ENCODE measurements at regions not wholly inside any gene's neighbourhood (a gene's known extent, or its start where the extent isn't known, plus 50 kb on each side); places are given as distances from the start of the nearest gene placed in this dataset.
"Not testable (repeated sequence)": the region's sequence is repeated elsewhere in the genome, so short reads cannot be mapped to it uniquely, and the experiment has no call there.

DNA sequence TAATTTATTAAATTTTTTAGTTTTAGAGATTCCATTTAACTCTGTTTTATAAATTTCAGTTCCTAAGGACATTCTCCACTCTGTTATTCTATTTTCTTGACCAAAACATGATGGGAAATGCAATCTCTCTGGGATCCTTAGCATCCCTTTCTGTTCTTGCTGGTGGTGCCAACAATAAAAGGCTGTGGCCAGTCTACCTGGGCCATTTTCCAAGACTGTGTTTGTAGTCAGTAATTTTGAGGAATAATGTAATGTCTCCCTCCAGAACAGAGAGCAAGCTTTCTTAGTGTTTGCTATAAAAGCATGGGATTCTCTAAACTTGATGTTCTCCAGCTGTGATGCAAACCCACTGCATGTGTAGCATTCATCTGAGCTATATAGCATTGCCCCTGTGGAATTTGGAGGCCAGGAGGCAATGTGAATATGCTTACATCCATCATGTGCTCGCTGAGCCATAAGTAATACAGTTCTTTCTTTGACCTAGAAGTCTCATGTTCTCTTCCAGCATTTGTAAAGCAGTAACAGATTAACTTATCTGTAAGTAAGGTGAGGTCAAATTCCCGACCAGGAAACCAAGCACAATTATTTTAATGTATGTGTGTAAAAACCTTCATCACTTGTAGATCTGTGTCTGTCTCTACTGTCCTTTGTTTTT lies 211.5 kb upstream of the TAS2R1 start:
- no peak for DNase-seq

DNA sequence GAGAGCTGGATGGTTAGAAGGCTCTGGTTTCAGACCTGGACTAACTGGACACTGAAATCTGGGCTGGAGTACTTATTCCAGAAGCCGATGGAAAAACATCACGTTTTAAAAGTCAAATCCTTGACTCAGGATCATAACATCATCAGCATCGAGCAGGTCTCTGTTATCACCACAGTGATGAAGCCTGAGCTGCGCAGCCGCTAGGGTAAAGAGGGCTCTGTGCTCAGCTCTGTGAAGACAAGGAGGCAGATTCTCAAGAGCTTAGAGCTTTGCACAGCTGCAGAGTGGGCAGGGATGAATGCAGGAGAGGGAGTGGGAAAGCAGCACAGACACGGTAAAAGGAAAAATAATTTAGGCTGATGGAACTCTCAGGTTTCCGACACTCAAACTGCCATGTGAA lies 208.8 kb upstream of the TAS2R1 start:
- no peak for DNase-seq

DNA sequence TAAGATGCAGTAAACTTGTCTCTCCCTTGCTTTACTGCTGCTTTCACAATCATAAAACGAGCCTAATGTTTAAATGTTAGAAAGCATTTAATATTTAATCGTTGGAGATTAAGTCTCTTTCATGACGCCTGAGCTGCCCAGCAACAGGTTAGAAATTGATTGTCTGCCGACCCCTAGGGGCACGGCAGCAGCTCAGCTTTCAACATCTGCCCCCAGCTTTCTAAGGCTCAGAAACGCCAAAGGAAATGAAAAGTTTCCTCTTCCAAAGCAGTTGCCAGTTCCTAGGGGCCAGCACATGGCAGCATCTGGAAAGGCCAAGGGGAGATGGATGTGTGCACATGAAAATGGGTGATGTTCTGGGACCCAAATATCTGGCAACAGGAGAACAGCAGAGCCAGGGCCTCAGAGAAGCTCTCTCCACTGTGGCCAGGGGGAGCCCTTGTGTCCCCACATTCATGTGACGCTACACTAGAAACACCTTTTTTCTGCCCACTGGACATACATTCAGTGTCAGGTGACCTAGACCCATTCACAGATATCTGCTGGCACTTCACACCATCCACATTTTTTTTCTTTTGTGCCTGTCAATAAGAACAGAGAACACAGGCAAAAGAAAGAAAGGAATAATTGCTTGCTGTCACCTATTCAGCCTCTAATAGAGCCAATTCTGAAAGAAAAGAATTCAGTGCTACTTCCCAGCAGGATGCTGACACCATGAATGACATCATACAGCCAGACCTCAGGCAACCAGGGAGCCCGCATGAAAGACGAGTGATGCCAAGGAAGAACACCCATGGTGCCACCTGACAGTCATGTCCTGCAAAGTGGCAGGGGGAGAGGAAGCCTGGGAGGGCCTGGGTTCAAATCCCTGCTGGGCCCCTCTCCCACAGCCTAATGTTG lies 205.0 kb upstream of the TAS2R1 start:
- DNase-seq, result no peak

DNA sequence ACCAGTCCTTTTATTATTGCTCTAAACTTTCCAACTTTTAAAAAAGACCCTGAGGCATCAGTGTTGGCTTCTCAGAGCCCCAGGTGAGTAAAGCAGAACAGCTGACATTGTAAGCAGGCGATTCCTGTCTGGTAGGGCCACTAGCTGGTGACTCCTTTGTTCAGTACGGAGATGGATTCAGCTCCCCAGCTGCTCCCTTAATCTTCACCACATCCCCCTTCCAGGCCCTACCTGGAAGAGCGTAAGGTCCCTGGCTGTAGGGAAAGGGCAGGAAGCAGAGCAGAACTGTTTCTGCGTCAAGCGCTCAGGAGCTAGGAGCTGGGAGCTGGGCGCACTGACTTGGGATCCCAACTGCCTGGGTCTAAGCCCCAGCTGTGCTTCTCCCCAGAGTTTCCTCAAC lies 203.7 kb upstream of the TAS2R1 start:
- no peak for DNase-seq

DNA sequence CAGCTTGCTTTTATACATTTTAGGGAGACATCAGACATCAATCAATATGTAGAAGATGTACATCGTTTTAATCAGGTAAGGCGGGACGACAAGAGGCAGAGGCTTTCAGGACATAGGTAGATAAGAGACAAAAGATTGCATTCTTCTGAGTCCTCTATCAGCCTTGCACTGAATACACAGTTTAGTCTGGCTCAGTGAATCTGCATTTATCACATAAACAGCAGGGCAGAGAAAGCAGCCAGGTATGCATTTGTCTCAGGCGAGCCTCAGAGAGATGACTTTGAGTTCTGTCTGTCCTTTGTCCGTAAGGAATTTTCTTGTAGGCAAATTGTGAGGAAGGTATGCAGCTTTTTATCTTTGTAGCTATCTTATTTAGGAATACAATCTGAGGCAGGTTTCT lies 202.8 kb upstream of the TAS2R1 start:
- no peak for DNase-seq

DNA sequence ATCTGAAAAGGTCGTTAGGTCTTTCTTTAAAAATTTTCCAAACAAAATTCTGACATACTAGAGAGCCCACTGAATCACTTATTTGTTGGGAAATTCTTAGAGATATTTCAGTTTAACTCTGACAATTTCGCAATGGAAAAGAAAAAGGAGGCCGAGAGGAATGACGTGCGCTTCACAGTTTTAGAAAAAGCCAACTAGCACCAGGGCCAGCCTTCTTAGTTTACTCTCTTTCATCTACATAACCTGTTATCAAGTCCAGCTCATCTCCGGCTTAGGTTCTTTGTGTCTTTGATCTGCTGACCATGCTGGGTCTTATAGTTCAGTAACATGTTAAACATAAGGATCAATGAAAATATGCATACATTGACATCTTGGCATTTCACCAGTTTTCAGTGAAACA lies 201.7 kb upstream of the TAS2R1 start:
- no peak for DNase-seq

DNA sequence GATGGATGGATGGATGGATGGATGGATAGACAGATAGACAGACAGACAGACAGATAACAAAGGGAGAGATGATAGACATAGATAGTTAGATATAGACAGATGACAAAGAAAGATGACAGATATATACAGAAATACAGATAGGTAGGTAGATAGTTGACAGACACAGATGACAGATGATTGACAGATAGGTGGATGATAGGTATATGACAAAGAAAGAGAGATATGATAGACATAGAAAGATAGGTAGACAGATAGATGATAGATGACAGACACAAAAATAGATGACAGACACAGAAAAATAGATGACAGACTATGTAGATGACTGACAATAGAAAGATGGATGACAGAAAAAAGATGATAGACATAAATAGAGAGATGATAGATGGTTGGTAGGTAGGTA lies 200.0 kb upstream of the TAS2R1 start:
- no peak for DNase-seq

DNA sequence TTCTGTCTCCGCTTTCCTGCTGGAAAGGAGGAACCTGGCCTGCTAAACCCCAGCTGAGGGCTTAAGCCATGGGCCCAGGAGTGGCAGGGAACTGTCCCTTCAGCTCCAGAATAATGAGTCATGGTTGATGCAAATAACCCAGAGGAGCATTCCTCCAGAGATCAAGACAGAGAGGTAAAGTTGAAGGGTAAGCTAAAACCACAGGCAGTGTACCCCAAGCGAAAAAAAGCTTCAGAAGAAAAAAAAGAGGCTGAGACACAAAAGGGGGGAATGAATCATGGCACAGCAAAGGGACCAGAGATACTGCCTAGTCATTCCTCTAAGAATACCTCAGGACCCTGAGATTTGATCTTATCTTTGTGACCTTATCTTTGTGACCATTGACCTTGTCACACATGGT lies 199.5 kb upstream of the TAS2R1 start:
- no peak for DNase-seq

DNA sequence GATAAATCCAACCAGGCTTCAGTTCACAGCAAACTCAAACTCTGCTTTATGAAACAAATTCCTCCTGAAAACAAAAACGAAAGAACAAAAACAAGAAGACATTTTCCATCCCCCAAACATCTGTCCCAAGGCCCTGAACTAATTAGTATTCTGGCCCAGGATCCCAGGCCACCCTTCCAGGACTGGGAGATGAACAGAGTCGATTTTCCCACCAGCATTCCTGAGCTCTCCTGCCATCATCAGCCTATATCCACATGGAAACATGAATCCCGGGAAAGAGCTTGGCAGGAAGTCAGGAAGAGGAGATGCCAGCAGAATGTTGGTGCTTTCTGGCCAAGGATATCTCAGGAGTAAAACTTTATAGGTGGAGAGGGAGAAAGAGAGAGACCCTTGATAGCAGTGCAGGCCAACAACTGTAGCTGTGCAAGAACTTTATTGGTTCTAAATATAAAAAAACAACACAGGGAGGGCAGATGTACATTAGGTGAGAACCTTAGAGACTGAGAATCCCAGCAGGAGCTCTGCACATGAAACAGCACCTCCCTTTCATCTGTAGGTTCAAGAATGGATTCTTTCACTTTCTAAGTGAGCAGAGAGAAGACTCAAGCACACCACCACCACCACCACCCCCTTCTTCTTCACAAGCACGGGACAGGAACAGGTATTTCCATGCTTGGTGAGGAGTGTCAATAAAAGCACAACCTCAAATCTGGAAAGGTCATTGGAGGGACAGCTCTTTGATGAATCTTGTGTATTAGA lies 190.7 kb upstream of the TAS2R1 start:
- DNase-seq, result no peak

DNA sequence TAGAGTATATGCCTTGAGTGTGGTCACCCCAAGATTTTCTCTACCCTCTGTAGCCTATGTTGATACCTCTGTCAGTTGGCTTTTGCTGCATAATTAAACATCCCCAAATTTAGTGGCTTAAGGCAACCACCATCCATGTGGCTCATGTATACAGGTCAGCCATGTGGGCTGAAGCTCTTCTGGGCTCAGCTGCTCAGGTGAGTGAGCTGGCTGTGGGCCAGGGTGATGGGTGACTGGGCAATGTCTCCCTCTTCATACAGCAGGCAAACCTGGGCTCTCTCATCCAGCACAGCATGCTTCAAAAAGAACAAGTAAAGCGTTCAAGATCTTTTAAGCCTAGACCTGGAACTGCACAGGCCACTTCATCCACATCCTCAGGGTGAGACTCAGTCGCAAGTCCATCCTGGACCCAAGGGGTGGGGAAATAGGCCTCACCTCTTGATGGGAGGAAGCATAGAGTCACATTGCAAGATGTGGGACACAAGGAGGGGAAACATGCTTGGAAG lies 188.2 kb upstream of the TAS2R1 start:
- DNase-seq, result no peak

DNA sequence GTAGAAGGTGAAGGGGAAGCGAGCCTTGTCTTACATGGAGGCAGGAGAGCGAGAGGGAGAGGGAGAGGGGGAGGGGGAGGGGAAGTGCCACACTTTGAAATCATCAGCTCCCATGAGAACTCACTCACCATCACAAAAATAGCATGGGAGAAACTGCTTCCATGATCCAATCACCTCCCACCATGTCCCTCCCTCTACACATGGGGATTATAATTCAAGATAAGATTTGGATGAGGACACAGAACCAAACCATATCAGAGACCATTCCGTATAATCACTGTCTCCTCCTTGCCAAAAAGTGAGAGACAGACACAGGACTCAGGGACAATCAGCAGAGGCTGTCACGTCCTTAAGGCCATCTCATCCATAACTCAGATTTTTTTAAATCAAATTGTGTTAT lies 187.7 kb upstream of the TAS2R1 start:
- no peak for DNase-seq

DNA sequence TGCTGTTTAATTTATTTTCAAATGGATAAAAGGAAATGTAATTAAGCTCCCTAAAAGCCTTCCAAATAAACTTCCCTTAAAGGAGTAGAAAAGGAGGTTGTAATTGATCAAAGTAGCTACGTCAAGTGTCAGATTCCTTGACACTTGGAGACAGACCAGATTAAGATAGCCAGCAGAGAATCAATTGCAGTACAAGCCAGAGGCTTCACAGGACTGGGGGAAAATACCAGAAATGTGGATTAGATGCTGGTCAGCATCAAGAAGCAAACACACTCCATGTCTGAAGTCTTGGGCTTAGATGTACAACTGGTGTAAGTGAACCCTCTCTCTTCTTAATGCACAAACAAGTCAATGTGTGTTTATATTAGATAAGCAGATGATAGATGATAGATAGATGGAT lies 184.9 kb upstream of the TAS2R1 start:
- DNase-seq, result no peak

DNA sequence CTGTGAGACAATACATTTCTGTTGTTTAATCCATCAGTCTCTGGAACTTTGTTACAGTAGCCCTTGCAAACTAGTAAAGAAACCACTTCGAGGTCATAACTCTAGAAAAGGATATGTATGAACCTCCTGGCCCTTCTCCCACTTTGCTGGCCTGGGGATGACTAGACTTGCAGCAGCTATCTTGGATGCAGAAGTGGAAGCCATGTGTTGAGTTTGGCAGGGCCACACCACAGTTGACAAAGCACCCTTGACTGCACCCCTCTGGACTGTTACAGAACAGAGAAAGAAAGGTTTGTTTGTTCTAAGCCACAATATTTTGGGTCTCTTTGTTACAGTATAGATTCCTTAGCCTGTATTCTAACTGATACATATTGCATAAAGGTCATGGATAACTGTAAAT lies 183.2 kb upstream of the TAS2R1 start:
- no peak for DNase-seq

DNA sequence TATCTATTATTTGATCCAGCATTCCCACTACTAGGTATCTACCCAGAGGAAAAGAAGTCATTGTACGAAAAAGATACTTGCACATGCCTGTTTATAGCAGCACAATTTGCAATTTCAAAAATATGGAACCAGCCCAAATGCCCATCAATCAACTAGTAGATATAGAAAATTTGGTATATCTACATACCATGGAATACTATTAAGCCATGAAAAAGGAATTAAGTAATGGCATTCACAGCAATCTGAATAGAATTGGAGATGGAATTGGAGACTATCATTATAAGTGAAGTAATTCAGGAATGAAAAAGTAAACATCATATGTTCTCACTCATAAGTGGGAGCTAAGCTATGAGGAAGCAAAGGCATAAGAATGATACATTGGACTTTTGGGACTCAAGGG lies 177.2 kb upstream of the TAS2R1 start:
- not testable (repeated sequence) for DNase-seq

DNA sequence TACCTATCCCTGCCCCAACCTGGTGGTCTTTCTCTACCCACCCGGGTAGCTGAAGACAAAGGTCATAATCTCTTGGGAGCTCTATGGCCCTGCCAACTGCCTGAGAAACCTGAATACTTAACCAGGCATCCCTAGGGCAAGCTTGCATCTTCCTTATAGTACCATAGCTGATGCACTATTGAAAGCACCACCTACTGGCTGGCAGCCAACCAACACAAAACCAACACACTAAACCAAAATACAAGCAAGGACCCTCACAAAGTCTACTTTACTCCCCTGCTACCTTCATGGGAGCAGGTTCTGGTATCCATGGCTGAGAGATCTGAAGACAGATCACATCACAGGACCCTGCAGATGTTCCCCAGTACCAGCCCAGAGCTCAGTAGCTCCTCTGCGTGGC lies 171.8 kb upstream of the TAS2R1 start:
- DNase-seq, result no peak

DNA sequence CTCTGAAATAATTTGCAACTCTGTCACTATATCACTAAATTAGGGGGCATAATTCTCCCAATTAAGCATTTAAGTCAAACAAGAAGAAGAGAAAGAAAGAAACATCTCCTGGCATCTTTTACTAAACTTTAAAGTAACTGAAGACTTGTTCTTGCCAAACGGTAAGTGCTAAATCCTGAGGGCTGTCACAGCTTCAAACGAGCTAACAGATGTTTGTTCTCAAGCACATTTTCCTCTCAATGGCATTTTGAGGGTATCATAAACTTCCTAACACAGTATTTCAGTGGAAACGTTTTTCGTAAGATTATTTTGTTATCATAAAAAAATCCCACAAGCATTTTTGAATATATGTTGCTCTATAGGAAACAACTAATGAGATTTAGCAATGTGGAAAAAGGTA lies 169.5 kb upstream of the TAS2R1 start:
- DNase-seq, result no peak

DNA sequence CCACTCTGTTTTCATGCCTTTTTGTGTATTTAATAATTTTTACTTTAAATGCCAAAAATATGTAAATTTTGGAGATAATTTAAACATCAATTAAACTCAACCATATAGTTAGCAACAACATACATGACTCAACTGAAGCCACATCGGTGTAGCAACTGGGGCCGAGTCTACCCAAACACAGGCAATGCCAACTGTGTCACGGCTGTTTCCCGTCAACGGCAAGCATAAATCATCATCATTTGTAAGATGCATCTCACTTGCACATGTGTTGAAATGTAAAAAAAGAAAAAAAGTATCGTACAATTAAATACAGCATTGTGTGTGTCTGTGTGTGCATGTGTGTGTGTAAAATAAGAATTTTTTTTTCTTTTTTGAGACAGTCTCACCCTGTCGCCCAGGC lies 160.1 kb upstream of the TAS2R1 start:
- DNase-seq, result no peak

DNA sequence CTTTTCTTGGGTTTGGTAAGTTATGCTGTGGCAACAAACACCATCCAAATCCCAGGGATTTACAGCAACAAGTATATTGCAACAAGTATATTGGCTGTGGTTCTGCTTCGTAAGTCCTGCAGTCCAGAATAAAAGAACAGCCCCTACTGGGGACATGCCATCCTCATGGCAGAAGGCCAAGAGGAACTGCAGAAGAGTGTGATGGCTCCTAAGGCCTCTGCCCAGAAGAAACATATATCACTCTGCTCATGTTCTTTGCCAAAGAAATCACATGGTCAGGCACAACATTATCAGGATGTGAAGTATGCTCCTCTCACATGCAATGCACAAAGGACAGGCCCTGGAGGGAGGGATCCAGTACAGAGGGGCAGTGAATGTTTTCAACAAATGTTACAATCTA lies 159.6 kb upstream of the TAS2R1 start:
- no peak for DNase-seq

DNA sequence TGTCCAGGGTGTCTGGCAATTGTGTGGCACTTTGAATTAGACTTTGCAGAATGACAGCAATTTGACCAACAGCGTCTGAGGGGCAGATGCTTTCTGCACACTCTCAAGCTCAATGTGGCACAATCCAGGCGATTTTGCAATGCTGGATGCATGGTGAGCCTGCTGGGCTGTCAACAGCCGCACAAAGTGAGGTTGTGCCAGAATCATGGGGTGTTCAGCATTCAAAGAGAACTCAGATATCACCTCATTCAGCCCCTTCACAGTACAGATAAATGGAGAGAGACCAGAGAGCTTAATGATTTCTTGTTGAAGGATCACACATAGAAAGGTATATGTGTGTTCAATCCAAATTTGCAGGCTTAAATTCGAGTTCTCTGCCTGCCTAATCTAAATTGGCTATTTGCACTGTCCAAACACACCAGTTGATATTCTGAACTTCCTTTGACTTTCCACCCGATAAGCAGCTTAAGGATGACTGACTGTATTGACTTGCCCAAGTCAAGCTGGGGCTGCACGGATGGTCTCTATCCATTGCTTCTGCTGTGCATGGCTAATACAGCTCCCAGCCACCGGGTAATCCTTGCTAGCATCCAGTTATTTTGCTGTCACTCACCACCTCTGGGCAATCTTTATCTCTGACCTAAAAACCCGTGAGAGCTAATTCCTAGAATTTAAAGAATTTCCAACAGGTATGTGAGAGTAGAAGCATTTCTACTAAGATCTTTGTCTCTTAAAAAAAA lies 157.9 kb upstream of the TAS2R1 start:
- no peak for DNase-seq

DNA sequence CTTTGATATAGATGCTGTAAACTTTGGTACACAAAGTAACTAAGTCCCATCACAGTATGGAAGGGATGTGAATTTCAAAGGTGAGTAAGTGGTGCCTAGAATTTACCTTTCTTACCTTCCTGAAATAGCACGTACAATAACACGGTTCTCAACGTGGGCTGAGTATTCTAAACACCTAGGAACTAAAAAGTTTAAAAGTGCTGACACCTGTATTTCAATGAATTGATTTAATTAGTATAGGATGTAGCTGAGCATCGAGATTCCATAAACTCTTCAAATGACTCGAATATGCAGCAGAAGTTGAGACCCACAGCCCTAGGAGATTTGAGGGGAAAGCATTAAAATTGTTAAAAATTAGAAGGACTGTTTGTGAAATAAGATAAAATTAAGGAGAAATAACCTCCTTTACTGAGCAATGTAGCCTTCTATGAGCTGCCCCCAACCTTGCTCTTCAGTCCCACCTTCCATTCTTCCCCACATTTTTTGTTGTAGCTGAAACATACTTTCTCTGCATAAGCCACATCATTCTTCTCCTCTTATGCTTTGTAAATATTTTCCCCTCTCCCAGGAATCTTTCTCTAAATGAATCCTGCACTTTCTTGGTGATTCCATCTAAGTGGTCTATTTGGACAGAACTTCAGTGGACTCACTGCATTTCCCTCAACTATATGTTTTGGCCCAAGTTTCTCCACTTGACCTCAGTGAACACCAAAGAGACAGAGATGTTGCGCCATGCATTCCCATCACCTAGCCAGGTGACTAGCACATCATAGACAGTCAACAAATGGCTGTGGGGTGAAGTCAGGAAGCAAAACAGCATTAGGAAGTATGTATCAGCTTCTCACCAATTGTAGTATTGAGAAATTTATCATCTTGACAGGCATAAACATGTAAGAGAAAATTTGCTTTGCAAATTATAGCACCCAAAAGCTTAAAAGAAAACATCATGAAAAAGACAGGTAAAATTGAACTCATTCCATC lies 156.5 kb upstream of the TAS2R1 start:
- DNase-seq, result no peak

DNA sequence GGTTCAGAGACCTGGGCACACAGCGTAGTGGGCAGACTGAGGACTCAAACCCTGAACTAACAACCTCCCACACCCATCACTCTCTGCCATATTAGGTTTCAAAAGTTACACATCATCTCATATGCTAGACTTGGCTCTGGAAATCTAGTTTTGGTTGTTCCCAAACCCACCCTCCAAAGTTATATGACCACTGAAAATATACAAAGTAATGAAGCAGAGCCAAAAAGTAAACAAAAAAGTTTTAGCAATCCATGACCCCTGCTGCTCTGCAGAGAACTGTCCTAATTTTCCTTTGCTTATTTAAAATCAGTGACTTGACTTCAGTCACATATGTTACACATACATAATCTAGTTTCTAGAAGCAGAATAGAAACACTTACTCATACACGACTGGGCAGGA lies 155.6 kb upstream of the TAS2R1 start:
- no peak for DNase-seq

DNA sequence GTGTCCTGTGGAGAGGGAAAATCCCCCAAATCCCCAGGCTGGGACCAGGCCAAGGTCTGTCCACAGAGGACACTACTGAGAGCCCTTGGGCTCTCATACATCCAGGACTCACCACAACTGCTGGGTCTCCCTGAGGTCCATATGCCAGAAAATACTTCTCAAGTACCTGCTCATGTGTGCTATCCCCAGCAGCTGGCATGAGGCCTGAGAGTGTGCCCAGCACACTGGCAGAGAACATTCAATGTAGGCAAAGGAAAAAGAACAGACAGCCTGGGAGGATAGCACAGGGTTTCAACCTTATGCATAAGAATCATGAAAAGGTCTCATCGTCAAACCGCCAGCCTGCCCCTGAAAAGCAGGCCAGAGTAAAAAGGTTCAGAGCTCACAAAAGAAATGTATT lies 154.1 kb upstream of the TAS2R1 start:
- no peak for DNase-seq
